Loucy (cell line): ENCODE measurements at regions not wholly inside any gene's neighbourhood (a gene's known extent, or its start where the extent isn't known, plus 50 kb on each side); places are given as distances from the start of the nearest gene placed in this dataset.

ENCODE experiments used
- EZH2phosphoT487 ChIP-seq: fragments of 200-600 bp; IDR thresholded peaks from 2 replicates; pipeline ENCODE4 v1.6.1; 2018; ENCODE audit warnings: antibody characterized with exemption, mild to moderate bottlenecking, moderate library complexity, borderline replicate concordance
- TF ChIP-seq, protein P1 (sequence below): fragments of 200-600 bp; sonication (generic); conservative IDR thresholded peaks from 2 replicates; pipeline ENCODE4 v1.5.1; 2014; ENCODE audit warnings: mild to moderate bottlenecking, antibody characterized with exemption, low read length

DNA sequence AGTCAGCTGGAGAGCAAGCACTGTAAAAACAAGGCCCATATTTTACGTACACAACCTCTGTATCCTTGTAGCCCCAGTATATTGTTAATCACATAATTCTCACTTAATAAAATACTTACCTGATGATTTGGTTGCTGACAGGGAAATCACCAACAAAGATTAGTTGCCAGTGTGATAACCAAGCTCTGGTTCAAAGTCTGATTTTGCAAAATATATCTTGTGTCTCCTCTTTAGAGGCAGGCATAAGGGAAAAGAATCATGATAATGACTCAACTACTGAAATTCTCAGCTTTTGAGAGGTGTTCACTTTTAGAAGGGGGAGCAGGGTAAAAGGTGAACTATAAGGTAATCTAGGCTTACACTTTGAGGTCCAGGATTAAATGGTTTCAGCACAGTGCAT, 351.1 kb upstream of the CD180 start:
- TF ChIP-seq, protein P1, sequence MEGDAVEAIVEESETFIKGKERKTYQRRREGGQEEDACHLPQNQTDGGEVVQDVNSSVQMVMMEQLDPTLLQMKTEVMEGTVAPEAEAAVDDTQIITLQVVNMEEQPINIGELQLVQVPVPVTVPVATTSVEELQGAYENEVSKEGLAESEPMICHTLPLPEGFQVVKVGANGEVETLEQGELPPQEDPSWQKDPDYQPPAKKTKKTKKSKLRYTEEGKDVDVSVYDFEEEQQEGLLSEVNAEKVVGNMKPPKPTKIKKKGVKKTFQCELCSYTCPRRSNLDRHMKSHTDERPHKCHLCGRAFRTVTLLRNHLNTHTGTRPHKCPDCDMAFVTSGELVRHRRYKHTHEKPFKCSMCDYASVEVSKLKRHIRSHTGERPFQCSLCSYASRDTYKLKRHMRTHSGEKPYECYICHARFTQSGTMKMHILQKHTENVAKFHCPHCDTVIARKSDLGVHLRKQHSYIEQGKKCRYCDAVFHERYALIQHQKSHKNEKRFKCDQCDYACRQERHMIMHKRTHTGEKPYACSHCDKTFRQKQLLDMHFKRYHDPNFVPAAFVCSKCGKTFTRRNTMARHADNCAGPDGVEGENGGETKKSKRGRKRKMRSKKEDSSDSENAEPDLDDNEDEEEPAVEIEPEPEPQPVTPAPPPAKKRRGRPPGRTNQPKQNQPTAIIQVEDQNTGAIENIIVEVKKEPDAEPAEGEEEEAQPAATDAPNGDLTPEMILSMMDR = no peak
- no peak for TF ChIP-seq EZH2phosphoT487
